ENCODE measurements at regions not wholly inside any gene's neighbourhood (a gene's known extent, or its start where the extent isn't known, plus 50 kb on each side); places are given as distances from the start of the nearest gene placed in this dataset.
A peak's percentile ranks its signal among the peaks of the same experiment; 100 is the strongest.
"Not testable (repeated sequence)": the region's sequence is repeated elsewhere in the genome, so short reads cannot be mapped to it uniquely, and the experiment has no call there.

GRCh38 chr6:167230288-167230687 lies 60.8 kb upstream of the UNC93A start:
- no peak for DNase-seq
- Histone ChIP-seq H3K27me3 (replicated peaks in 2 of 5; ENCODE audit: control insufficient read depth in 4 of 5, insufficient read depth in 5 of 5, low read length in 4 of 5) (peaks cover 6 to 59% (median 17%) of the 10 kb centered on the region in 5 experiments), H3K4me3 (ENCODE audit: control insufficient read depth in 1 of 7, extremely low read depth in 1 of 7, insufficient read depth in 4 of 7, low read depth in 2 of 7, low read length in 6 of 7) (no peak overlapping the region), H3K36me3 (ENCODE audit: control insufficient read depth in 4 of 4, insufficient read depth in 4 of 4, low read length in 3 of 4) (no peaks in the 10 kb centered on the region), H3K27ac (ENCODE audit: insufficient read depth in 1 of 2, low read depth in 1 of 2, low read length in 2 of 2, poor library complexity in 1 of 2, severe bottlenecking in 2 of 2) (no peak overlapping the region), H3K4me1 (ENCODE audit: control extremely low read depth in 1 of 4, control insufficient read depth in 4 of 4, insufficient read depth in 4 of 4, low read length in 3 of 4) (peaks cover 0 to 6% (median 4%) of the 10 kb centered on the region in 4 experiments), H3K9me3 (ENCODE audit: control extremely low read depth in 1 of 5, control insufficient read depth in 4 of 5, insufficient read depth in 2 of 5, low read depth in 1 of 5, low read length in 4 of 5) (no peaks in the 10 kb centered on the region)
- POLR2A ChIA-PET, result no interaction called here
- CTCF ChIA-PET, result interaction anchor here (1.0 to 2.2 kb wide), 2 partner anchors 61 to 121 kb away, joined by 3 to 7 read pairs; partner anchors contain the start of gene UNC93A

- WGBS (ENCODE audit: insufficient coverage), result 100% methylated on average over 2 of the region's 3 CpGs
- CTCF ChIA-PET, result no interaction called here
Measured at GRCh38 chr6:167232356-167232755, 58.8 kb upstream of the UNC93A start.

GRCh38 chr6:167233490-167233889 lies 57.6 kb upstream of the UNC93A start:
- DNase-seq, result no peak
- H3K27me3 ChIP-seq (replicated peaks in 2 of 5; ENCODE audit: control insufficient read depth in 4 of 5, insufficient read depth in 5 of 5, low read length in 4 of 5), result peaks cover 6 to 29% (median 14%) of the 10 kb centered on the region in 5 experiments
- WGBS (ENCODE audit: insufficient coverage), result 53% methylated on average over 6 of the region's 6 CpGs
- POLR2A ChIA-PET, result no interaction called here
- no peaks in the 10 kb centered on the region for H3K36me3 ChIP-seq (ENCODE audit: control insufficient read depth in 4 of 4, insufficient read depth in 4 of 4, low read length in 3 of 4)
- H3K4me1 ChIP-seq (ENCODE audit: control extremely low read depth in 1 of 4, control insufficient read depth in 4 of 4, insufficient read depth in 4 of 4, low read length in 3 of 4), result peaks cover 0 to 7% (median 4%) of the 10 kb centered on the region in 4 experiments
- H3K27ac ChIP-seq (ENCODE audit: insufficient read depth in 1 of 2, low read depth in 1 of 2, low read length in 2 of 2, poor library complexity in 1 of 2, severe bottlenecking in 2 of 2), result no peak overlapping the region
- CTCF ChIA-PET, result interaction anchor here (1.6 kb wide), 1 partner anchor 57 kb away, joined by 4 read pairs; no protein-coding TSS in a partner anchor
- no peak overlapping the region for H3K4me3 ChIP-seq (ENCODE audit: control insufficient read depth in 1 of 7, extremely low read depth in 1 of 7, insufficient read depth in 4 of 7, low read depth in 2 of 7, low read length in 6 of 7)
- no peaks in the 10 kb centered on the region for H3K9me3 ChIP-seq (ENCODE audit: control extremely low read depth in 1 of 5, control insufficient read depth in 4 of 5, insufficient read depth in 2 of 5, low read depth in 1 of 5, low read length in 4 of 5)

More at GRCh38 chr6:167232356-167232755, 58.8 kb upstream of the UNC93A start:
- Histone ChIP-seq H3K27ac (ENCODE audit: insufficient read depth in 1 of 2, low read depth in 1 of 2, low read length in 2 of 2, poor library complexity in 1 of 2, severe bottlenecking in 2 of 2) (no peak overlapping the region), H3K36me3 (ENCODE audit: control insufficient read depth in 4 of 4, insufficient read depth in 4 of 4, low read length in 3 of 4) (no peaks in the 10 kb centered on the region), H3K27me3 (replicated peaks in 2 of 5; ENCODE audit: control insufficient read depth in 4 of 5, insufficient read depth in 5 of 5, low read length in 4 of 5) (peaks cover 6 to 41% (median 14%) of the 10 kb centered on the region in 5 experiments), H3K4me1 (ENCODE audit: control extremely low read depth in 1 of 4, control insufficient read depth in 4 of 4, insufficient read depth in 4 of 4, low read length in 3 of 4) (peaks cover 0 to 7% (median 4%) of the 10 kb centered on the region in 4 experiments), H3K4me3 (ENCODE audit: control insufficient read depth in 1 of 7, extremely low read depth in 1 of 7, insufficient read depth in 4 of 7, low read depth in 2 of 7, low read length in 6 of 7) (no peak overlapping the region), H3K9me3 (ENCODE audit: control extremely low read depth in 1 of 5, control insufficient read depth in 4 of 5, insufficient read depth in 2 of 5, low read depth in 1 of 5, low read length in 4 of 5) (no peaks in the 10 kb centered on the region)
- POLR2A ChIA-PET, result no interaction called here
- no peak for DNase-seq

GRCh38 chr6:167234576-167234975 lies 56.5 kb upstream of the UNC93A start:
- H3K36me3 ChIP-seq (ENCODE audit: control insufficient read depth in 4 of 4, insufficient read depth in 4 of 4, low read length in 3 of 4); H3K27ac ChIP-seq (ENCODE audit: insufficient read depth in 1 of 2, low read depth in 1 of 2, low read length in 2 of 2, poor library complexity in 1 of 2, severe bottlenecking in 2 of 2); H3K4me1 ChIP-seq (ENCODE audit: control extremely low read depth in 1 of 4, control insufficient read depth in 4 of 4, insufficient read depth in 4 of 4, low read length in 3 of 4); POLR2A ChIA-PET; H3K4me3 ChIP-seq (ENCODE audit: control insufficient read depth in 1 of 7, extremely low read depth in 1 of 7, insufficient read depth in 4 of 7, low read depth in 2 of 7, low read length in 6 of 7); H3K9me3 ChIP-seq (ENCODE audit: control extremely low read depth in 1 of 5, control insufficient read depth in 4 of 5, insufficient read depth in 2 of 5, low read depth in 1 of 5, low read length in 4 of 5): not testable (repeated sequence)
- peaks cover 3 to 19% (median 10%) of the 10 kb centered on the region in 5 experiments for H3K27me3 ChIP-seq (replicated peaks in 2 of 5; ENCODE audit: control insufficient read depth in 4 of 5, insufficient read depth in 5 of 5, low read length in 4 of 5)
- WGBS (ENCODE audit: insufficient coverage), result no CpG with 5 or more reads among the region's 6 CpGs
- DNase-seq, result peak in 1 of 3 donors; percentile 14
- CTCF ChIA-PET, result interaction anchor here (1.1 to 1.6 kb wide), 2 partner anchors 10 to 56 kb away, joined by 3 to 4 read pairs; no protein-coding TSS in a partner anchor

- no peaks in the 10 kb centered on the region for H3K9me3 ChIP-seq (ENCODE audit: control extremely low read depth in 1 of 5, control insufficient read depth in 4 of 5, insufficient read depth in 2 of 5, low read depth in 1 of 5, low read length in 4 of 5)
- no peak overlapping the region for H3K4me3 ChIP-seq (ENCODE audit: control insufficient read depth in 1 of 7, extremely low read depth in 1 of 7, insufficient read depth in 4 of 7, low read depth in 2 of 7, low read length in 6 of 7)
- H3K27me3 ChIP-seq (replicated peaks in 2 of 5; ENCODE audit: control insufficient read depth in 4 of 5, insufficient read depth in 5 of 5, low read length in 4 of 5), result peaks cover 2 to 16% (median 6%) of the 10 kb centered on the region in 5 experiments
- H3K27ac ChIP-seq (ENCODE audit: insufficient read depth in 1 of 2, low read depth in 1 of 2, low read length in 2 of 2, poor library complexity in 1 of 2, severe bottlenecking in 2 of 2), result no peak overlapping the region
- WGBS (ENCODE audit: insufficient coverage), result 85% methylated on average over 9 of the region's 9 CpGs
- peaks cover 0 to 7% (median 4%) of the 10 kb centered on the region in 4 experiments for H3K4me1 ChIP-seq (ENCODE audit: control extremely low read depth in 1 of 4, control insufficient read depth in 4 of 4, insufficient read depth in 4 of 4, low read length in 3 of 4)
- ChIA-PET CTCF (interaction anchor here (1.1 kb wide), 1 partner anchor 9 kb away, joined by 3 read pairs; no protein-coding TSS in a partner anchor), POLR2A (no interaction called here)
- no peak for DNase-seq
- no peaks in the 10 kb centered on the region for H3K36me3 ChIP-seq (ENCODE audit: control insufficient read depth in 4 of 4, insufficient read depth in 4 of 4, low read length in 3 of 4)
Measured at GRCh38 chr6:167235005-167235404, 56.1 kb upstream of the UNC93A start.

- WGBS (ENCODE audit: insufficient coverage), result 94% methylated on average over 35 of the region's 38 CpGs
Measured at GRCh38 chr6:167235421-167236238, 55.5 kb upstream of the UNC93A start.

GRCh38 chr6:167236239-167236571 lies 54.9 kb upstream of the UNC93A start:
- CTCF ChIA-PET, result no interaction called here
- 93% methylated on average over 12 of the region's 16 CpGs for WGBS (ENCODE audit: insufficient coverage)
- no peak for DNase-seq
- H3K9me3 ChIP-seq (ENCODE audit: control extremely low read depth in 1 of 5, control insufficient read depth in 4 of 5, insufficient read depth in 2 of 5, low read depth in 1 of 5, low read length in 4 of 5), result no peaks in the 10 kb centered on the region
- H3K4me1 ChIP-seq (ENCODE audit: control extremely low read depth in 1 of 4, control insufficient read depth in 4 of 4, insufficient read depth in 4 of 4, low read length in 3 of 4), result peaks cover 0 to 7% (median 4%) of the 10 kb centered on the region in 4 experiments
- POLR2A ChIA-PET, result no interaction called here
- peaks cover 2 to 17% (median 6%) of the 10 kb centered on the region in 5 experiments for H3K27me3 ChIP-seq (replicated peaks in 2 of 5; ENCODE audit: control insufficient read depth in 4 of 5, insufficient read depth in 5 of 5, low read length in 4 of 5)
- H3K36me3 ChIP-seq (ENCODE audit: control insufficient read depth in 4 of 4, insufficient read depth in 4 of 4, low read length in 3 of 4), result no peaks in the 10 kb centered on the region
- H3K4me3 ChIP-seq (ENCODE audit: control insufficient read depth in 1 of 7, extremely low read depth in 1 of 7, insufficient read depth in 4 of 7, low read depth in 2 of 7, low read length in 6 of 7), result no peak overlapping the region
- no peak overlapping the region for H3K27ac ChIP-seq (ENCODE audit: insufficient read depth in 1 of 2, low read depth in 1 of 2, low read length in 2 of 2, poor library complexity in 1 of 2, severe bottlenecking in 2 of 2)

More at GRCh38 chr6:167235421-167236238, 55.5 kb upstream of the UNC93A start:
- Histone ChIP-seq H3K9me3 (ENCODE audit: control extremely low read depth in 1 of 5, control insufficient read depth in 4 of 5, insufficient read depth in 2 of 5, low read depth in 1 of 5, low read length in 4 of 5) (no peaks in the 10 kb centered on the region), H3K27me3 (replicated peaks in 2 of 5; ENCODE audit: control insufficient read depth in 4 of 5, insufficient read depth in 5 of 5, low read length in 4 of 5) (peaks cover 2 to 13% (median 6%) of the 10 kb centered on the region in 5 experiments), H3K4me1 (ENCODE audit: control extremely low read depth in 1 of 4, control insufficient read depth in 4 of 4, insufficient read depth in 4 of 4, low read length in 3 of 4) (peaks cover 0 to 7% (median 4%) of the 10 kb centered on the region in 4 experiments), H3K36me3 (ENCODE audit: control insufficient read depth in 4 of 4, insufficient read depth in 4 of 4, low read length in 3 of 4) (no peaks in the 10 kb centered on the region), H3K27ac (ENCODE audit: insufficient read depth in 1 of 2, low read depth in 1 of 2, low read length in 2 of 2, poor library complexity in 1 of 2, severe bottlenecking in 2 of 2) (no peak overlapping the region), H3K4me3 (ENCODE audit: control insufficient read depth in 1 of 7, extremely low read depth in 1 of 7, insufficient read depth in 4 of 7, low read depth in 2 of 7, low read length in 6 of 7) (no peak overlapping the region)
- POLR2A ChIA-PET, result no interaction called here
- CTCF ChIA-PET, result no interaction called here
- no peak for DNase-seq

Data from common myeloid progenitor, CD34-positive (primary cell).